SK-N-MC (cell line): ENCODE measurements at regions not wholly inside any gene's neighbourhood (a gene's known extent, or its start where the extent isn't known, plus 50 kb on each side); places are given as distances from the start of the nearest gene placed in this dataset.

ENCODE experiments used
- EZH2 ChIP-seq: fragments of 200-600 bp; sonication (generic); IDR thresholded peaks from one replicate; pipeline ENCODE4 v1.6.1; 2017; ENCODE audit warnings: antibody characterized with exemption
- POLR2AphosphoS5 ChIP-seq: IDR thresholded peaks from 2 replicates; pipeline ENCODE4 v1.6.1; 2012; ENCODE audit warnings: mild to moderate bottlenecking, low read depth, low read length, borderline replicate concordance

GRCh38 chr18:29436459-29436858 lies 1259.5 kb upstream of the CDH2 start:
- no peak for TF ChIP-seq POLR2AphosphoS5
- no peak for TF ChIP-seq EZH2
